ENCODE measurements at regions not wholly inside any gene's neighbourhood (a gene's known extent, or its start where the extent isn't known, plus 50 kb on each side); places are given as distances from the start of the nearest gene placed in this dataset.

- H3K79me2 ChIP-seq (ENCODE audit: insufficient read depth, low read depth, low read length), result no peaks in the 10 kb centered on the region
- POLR2A ChIA-PET, result interaction anchor here (0.7 kb wide), 2 partner anchors 278 to 424 kb away, joined by 3 to 7 read pairs; no protein-coding TSS in a partner anchor
- H4K20me1 ChIP-seq (ENCODE audit: insufficient read depth, low read length), result no peaks in the 10 kb centered on the region
- H3K36me3 ChIP-seq (ENCODE audit: insufficient read depth, low read length), result no peaks in the 10 kb centered on the region
- BruUV-seq (replicated peaks), result no TSS peak
- intact Hi-C loops (cut with micrococcal nuclease; ENCODE audit: unreplicated experiment), result no loop called here
- CTCF ChIA-PET (ENCODE audit: unreplicated experiment), result no interaction called here
- no peaks in the 10 kb centered on the region for H3K4me1 ChIP-seq (ENCODE audit: insufficient read depth, low read length, poor library complexity, severe bottlenecking)
- H3K4me3 ChIP-seq (ENCODE audit: low read depth, low read length, poor library complexity, severe bottlenecking), result no peak overlapping the region
- no peak overlapping the region for H3K4me2 ChIP-seq (ENCODE audit: low read length)
- TF ChIP-seq CTCF (conservative IDR thresholded peaks at IDR 0.05; ENCODE audit: low read length), result no peak
- no peak for DNase-seq (ENCODE audit: low spot score)
- no peak overlapping the region for H2AFZ ChIP-seq (ENCODE audit: low read length)
- H3K9me2 ChIP-seq (ENCODE audit: insufficient read depth, low read length), result no peaks in the 10 kb centered on the region
- H3K27ac ChIP-seq (ENCODE audit: low read depth, low read length, poor library complexity, severe bottlenecking), result no peak overlapping the region
- H3K9me3 ChIP-seq (ENCODE audit: low read length), result no peaks in the 10 kb centered on the region
Measured at GRCh38 chr13:56558698-56559320, 581.9 kb upstream of the PRR20A start.

- no peak for DNase-seq (ENCODE audit: low spot score)
- no peak overlapping the region for H3K27ac ChIP-seq (ENCODE audit: low read depth, low read length, poor library complexity, severe bottlenecking)
- ChIA-PET POLR2A (no interaction called here), CTCF (ENCODE audit: unreplicated experiment) (no interaction called here)
- H3K4me1 ChIP-seq (ENCODE audit: insufficient read depth, low read length, poor library complexity, severe bottlenecking), result no peaks in the 10 kb centered on the region
- no TSS peak for BruUV-seq (replicated peaks)
- intact Hi-C loops (cut with micrococcal nuclease; ENCODE audit: unreplicated experiment), result no loop called here
- no peak for TF ChIP-seq EZH2phosphoT487 (IDR thresholded peaks at IDR 0.05; ENCODE audit: borderline replicate concordance, low read depth, low read length)
- no peak for TF ChIP-seq CTCF (conservative IDR thresholded peaks at IDR 0.05; ENCODE audit: low read length)
- no peaks in the 10 kb centered on the region for H3K9me2 ChIP-seq (ENCODE audit: insufficient read depth, low read length)
- H3K9me3 ChIP-seq (ENCODE audit: low read length), result no peaks in the 10 kb centered on the region
- H3K79me2 ChIP-seq (ENCODE audit: insufficient read depth, low read depth, low read length), result no peaks in the 10 kb centered on the region
- no peaks in the 10 kb centered on the region for H3K36me3 ChIP-seq (ENCODE audit: insufficient read depth, low read length)
- H3K4me2 ChIP-seq (ENCODE audit: low read length), result no peak overlapping the region
- no peak overlapping the region for H3K4me3 ChIP-seq (ENCODE audit: low read depth, low read length, poor library complexity, severe bottlenecking)
- H4K20me1 ChIP-seq (ENCODE audit: insufficient read depth, low read length), result no peaks in the 10 kb centered on the region
- H2AFZ ChIP-seq (ENCODE audit: low read length), result no peak overlapping the region
Measured at GRCh38 chr13:56561327-56561726, 579.4 kb upstream of the PRR20A start.

- no peak for DNase-seq (ENCODE audit: low spot score)
- H3K4me1 ChIP-seq (ENCODE audit: insufficient read depth, low read length, poor library complexity, severe bottlenecking), result no peaks in the 10 kb centered on the region
- H3K4me2 ChIP-seq (ENCODE audit: low read length), result no peak overlapping the region
- no peaks in the 10 kb centered on the region for H3K9me2 ChIP-seq (ENCODE audit: insufficient read depth, low read length)
- ChIA-PET POLR2A (interaction anchor here (0.7 to 1.0 kb wide), 2 partner anchors 27 to 585 kb away, joined by 3 read pairs; no protein-coding TSS in a partner anchor), CTCF (ENCODE audit: unreplicated experiment) (no interaction called here)
- H3K9me3 ChIP-seq (ENCODE audit: low read length), result 0 out of 2 replicates have a peak, but pooled peaks cover 5% of the 10 kb centered on the region
- H3K79me2 ChIP-seq (ENCODE audit: insufficient read depth, low read depth, low read length), result no peaks in the 10 kb centered on the region
- H3K4me3 ChIP-seq (ENCODE audit: low read depth, low read length, poor library complexity, severe bottlenecking), result no peak overlapping the region
- intact Hi-C loops (cut with micrococcal nuclease; ENCODE audit: unreplicated experiment), result no loop called here
- no peak overlapping the region for H2AFZ ChIP-seq (ENCODE audit: low read length)
- H3K27ac ChIP-seq (ENCODE audit: low read depth, low read length, poor library complexity, severe bottlenecking), result no peak overlapping the region
- no TSS peak for BruUV-seq (replicated peaks)
- H3K36me3 ChIP-seq (ENCODE audit: insufficient read depth, low read length), result no peaks in the 10 kb centered on the region
- TF ChIP-seq EZH2phosphoT487 (IDR thresholded peaks at IDR 0.05; ENCODE audit: borderline replicate concordance, low read depth, low read length) (no peak), CTCF (conservative IDR thresholded peaks at IDR 0.05; ENCODE audit: low read length) (no peak)
- no peaks in the 10 kb centered on the region for H4K20me1 ChIP-seq (ENCODE audit: insufficient read depth, low read length)
Measured at GRCh38 chr13:56563663-56564062, 577.1 kb upstream of the PRR20A start.
